ENCODE measurements at regions not wholly inside any gene's neighbourhood (a gene's known extent, or its start where the extent isn't known, plus 50 kb on each side); places are given as distances from the start of the nearest gene placed in this dataset.
"Not testable (repeated sequence)": the region's sequence is repeated elsewhere in the genome, so short reads cannot be mapped to it uniquely, and the experiment has no call there.

DNA sequence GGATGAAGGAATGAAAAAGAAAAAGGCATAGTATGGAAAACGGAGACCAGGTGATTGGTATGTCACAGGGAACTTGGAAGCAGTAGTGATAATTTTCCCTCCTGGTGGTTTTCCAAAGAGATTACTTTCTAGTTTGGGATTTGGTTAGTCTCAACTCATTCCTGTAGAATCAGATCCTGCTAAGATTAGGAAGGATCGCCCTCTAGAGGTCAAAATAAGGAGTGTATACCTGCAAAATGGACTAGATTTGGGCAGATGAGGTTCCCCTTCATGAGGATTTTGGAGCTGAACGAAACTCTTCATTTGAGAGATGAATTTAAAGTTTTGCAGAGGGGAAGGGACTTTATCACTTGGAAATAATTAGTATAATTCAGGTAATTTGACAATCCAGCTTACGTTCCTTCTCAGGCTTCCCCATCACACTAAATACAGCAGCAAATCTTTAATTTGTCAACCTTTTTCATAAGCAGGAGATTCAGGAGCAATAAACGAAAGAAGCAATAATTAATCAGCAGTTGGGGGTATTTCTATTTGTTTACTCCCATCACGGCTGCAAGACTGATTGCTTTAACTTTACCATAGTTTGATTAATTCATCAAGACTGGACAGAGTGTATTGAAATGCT lies 65.2 kb downstream of the CCDC195 start:
- peak; percentile 65 for DNase-seq (ENCODE audit: low read depth)
- no peak overlapping the region for H3K4me3 ChIP-seq (ENCODE audit: low read depth, low read length)
- TF ChIP-seq, protein P1, sequence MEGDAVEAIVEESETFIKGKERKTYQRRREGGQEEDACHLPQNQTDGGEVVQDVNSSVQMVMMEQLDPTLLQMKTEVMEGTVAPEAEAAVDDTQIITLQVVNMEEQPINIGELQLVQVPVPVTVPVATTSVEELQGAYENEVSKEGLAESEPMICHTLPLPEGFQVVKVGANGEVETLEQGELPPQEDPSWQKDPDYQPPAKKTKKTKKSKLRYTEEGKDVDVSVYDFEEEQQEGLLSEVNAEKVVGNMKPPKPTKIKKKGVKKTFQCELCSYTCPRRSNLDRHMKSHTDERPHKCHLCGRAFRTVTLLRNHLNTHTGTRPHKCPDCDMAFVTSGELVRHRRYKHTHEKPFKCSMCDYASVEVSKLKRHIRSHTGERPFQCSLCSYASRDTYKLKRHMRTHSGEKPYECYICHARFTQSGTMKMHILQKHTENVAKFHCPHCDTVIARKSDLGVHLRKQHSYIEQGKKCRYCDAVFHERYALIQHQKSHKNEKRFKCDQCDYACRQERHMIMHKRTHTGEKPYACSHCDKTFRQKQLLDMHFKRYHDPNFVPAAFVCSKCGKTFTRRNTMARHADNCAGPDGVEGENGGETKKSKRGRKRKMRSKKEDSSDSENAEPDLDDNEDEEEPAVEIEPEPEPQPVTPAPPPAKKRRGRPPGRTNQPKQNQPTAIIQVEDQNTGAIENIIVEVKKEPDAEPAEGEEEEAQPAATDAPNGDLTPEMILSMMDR (IDR thresholded peaks at IDR 0.05; ENCODE audit: insufficient read depth, low read depth, low read length): peak; percentile 85

DNA sequence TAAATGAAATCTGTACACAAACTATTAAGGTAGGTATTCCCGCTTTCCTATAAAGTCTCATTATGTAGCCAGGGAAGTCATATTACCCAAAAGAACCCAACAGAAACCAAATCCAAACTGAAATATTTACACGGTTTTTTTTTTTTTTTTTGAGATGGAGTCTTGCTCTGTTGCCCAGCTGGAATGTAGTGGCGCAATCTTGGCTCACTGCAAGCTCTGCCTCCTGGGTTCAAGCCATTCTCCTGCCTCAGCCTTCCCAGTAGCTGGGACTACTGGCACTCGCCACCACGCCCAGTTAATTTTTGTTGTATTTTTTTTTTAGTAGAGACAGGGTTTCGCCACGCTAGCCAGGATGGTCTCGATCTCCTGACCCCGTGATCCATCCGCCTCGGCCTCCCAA lies 62.5 kb upstream of the CUL3 start:
- not testable (repeated sequence) for DNase-seq (ENCODE audit: low read depth); H3K4me3 ChIP-seq (ENCODE audit: low read depth, low read length)

DNA sequence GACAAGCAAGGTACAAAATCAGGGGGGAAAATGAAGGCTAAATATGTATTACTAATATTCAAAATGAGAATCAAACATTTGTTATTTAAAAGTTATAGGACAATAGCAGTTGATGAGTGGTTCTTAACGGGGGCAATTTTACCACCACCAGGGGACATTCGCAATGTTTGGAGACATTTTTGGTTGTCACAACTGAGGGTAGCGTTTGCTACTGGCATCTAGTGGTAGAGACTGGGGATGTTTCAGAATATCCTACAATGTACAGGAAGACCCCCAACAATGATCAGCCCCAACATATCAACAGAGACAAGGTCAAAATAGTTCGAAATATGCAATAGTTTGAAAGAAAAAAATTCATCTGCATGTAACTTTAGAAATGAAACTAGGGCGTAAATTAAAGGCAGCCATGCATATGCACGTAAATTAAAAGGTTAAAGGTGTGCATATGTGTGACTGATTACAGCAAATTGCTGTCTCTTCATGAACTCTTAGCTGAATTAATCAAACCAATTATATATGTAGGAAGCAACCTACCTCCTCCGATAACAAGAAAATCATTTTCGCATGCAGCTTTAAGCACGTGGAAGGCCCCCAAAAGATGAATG lies 61.2 kb upstream of the CUL3 start:
- TF ChIP-seq, protein P1 (IDR thresholded peaks at IDR 0.05; ENCODE audit: insufficient read depth, low read depth, low read length): peak; percentile 73
- DNase-seq (ENCODE audit: low read depth): peak; percentile 17

DNA sequence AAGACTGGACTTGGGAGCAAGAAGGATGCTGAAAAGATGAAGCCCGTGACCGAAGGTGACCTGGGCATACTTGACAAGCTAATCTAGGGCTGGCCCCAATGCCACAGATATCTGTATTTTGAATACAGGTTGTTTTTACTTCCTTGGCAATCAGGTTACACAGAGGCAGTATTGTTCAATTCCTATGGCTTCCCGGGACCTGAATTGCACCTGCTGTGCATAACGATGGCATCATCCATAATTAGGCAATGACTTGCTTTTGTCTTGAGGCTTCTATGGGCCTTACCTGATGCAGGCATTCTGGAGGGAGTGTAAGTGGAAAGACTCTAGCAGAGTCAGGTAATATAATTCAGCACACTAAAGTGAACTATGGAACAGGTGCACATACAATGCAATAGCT lies 60.6 kb upstream of the CUL3 start:
- TF ChIP-seq, protein P1 (IDR thresholded peaks at IDR 0.05; ENCODE audit: insufficient read depth, low read depth, low read length): no peak
- no peak overlapping the region for H3K4me3 ChIP-seq (ENCODE audit: low read depth, low read length)
- DNase-seq (ENCODE audit: low read depth): no peak

More for the DNA sequence above, 61.2 kb upstream of the CUL3 start:
- no peak overlapping the region for H3K4me3 ChIP-seq (ENCODE audit: low read depth, low read length)

DNA sequence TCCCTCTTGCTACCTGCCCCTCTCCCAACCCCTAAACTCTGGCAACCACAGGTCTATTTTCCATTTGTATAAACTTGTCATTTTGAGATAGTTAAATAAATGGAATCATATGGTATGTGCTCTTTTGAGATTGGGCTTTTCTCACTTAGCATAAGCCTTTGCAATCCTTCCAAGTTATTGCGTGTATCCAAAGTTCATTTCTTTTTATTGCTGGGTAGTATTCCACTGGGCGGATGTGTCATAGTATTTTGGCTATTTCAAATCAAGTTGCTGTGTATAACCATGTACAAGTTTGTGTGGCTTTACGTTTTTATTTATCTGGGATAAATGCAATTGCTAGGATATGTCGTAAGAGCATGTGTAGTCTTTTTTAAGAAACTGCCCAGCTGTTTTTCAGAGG lies 55.5 kb upstream of the CUL3 start:
- DNase-seq (ENCODE audit: low read depth): no peak
- H3K4me3 ChIP-seq (ENCODE audit: low read depth, low read length): no peak overlapping the region
- TF ChIP-seq, protein P1 (IDR thresholded peaks at IDR 0.05; ENCODE audit: insufficient read depth, low read depth, low read length): no peak

DNA sequence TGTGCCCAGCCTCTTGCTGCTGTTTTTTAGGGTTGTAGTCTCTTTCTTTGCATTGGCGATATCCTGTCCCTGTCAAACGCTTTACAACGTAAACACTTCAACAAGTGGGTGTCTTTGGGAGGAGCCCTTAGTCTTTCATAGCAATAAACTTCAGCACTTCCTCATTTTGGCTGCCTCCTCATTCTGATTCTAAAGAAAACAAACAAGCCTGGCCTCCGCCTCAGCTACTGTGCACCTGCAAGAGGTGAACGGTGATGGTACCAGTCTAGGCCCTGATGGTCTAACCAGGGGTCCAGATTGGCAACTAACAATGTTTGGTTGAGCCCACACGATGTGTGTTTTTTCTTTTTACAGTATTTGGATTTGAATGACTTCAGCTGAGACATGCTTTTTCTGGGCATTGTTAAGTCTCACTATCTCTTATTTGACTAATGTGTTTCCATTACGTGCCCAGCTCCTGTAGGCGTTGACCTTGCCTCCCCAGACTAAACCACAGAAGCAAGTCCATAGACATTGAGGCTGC lies 53.2 kb upstream of the CUL3 start:
- H3K4me3 ChIP-seq (ENCODE audit: low read depth, low read length): no peak overlapping the region
- TF ChIP-seq, protein P1 (IDR thresholded peaks at IDR 0.05; ENCODE audit: insufficient read depth, low read depth, low read length): no peak
- DNase-seq (ENCODE audit: low read depth): no peak
